KG1 (cell line): ENCODE measurements at regions not wholly inside any gene's neighbourhood (a gene's known extent, or its start where the extent isn't known, plus 50 kb on each side); places are given as distances from the start of the nearest gene placed in this dataset.

Source experiments
- DNase-seq: peaks from one replicate; lab custom pipeline; 2025; lab: John Stamatoyannopoulos, UW

DNA sequence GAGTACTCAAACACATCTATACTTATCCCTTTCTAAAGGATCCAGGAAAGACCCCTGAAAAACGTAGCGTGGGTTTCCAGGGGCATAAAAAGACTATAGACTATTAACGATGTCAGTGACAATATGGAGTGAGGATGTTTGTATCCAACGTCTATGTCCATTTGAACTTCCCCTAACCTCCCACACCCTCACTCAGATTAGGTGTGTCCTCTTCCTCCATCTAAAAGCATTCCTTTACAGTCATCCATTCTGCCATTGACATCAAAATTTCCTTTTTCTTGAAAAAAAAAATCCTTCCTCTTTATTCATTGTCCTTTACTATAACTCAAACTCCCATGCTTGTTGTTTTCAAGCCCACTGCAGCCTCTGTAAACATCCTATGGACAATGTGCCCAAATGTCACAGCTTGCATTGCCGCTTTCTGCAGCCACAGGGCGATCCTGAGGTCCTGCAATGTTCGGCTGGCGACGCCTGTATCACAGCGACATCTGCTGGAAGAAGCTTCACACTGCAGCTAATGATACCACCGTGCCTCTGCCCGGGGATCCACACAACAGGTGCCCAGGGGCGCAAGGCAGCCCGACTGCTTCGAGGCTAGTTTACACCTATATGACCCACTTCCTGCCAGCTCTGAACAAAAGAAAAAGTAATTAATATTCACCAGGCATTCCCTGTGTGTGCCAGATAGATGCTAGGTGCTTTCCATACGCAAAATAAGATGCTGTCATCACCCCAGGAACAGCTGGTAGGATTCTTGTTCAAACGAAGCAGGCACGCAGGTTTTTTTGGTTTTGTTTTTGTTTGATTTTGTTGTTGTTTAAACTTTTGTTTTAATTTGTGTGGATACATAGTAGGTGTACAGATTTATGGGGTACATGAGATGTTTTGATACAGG lies 267.9 kb upstream of the GHITM start:
- DNase-seq: peak; percentile 32

DNA sequence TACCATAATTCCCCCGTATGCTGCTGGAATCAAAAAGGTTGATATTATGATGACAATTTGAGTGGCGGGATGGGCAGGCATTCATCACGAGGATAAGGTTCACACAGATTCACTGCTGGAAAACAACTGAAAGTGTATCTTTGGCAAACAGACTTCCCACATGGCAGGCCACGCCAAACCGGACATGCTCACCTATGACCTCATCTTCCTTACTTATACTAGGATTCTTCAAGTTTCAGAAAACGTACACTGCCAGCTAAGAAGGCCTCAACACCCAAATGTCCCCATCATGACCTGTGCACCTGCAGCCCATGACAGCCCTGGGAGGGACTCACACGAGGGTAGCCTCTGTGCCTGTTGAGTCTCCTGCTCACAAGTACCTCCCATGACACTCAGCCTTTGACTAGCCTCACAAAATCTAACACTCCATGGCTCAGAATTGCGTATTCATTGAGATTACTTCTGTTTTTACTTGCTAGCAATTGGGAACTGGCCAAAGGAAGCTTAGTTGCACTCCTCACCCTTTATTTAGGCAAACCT lies 259.0 kb upstream of the GHITM start:
- DNase-seq: no peak

DNA sequence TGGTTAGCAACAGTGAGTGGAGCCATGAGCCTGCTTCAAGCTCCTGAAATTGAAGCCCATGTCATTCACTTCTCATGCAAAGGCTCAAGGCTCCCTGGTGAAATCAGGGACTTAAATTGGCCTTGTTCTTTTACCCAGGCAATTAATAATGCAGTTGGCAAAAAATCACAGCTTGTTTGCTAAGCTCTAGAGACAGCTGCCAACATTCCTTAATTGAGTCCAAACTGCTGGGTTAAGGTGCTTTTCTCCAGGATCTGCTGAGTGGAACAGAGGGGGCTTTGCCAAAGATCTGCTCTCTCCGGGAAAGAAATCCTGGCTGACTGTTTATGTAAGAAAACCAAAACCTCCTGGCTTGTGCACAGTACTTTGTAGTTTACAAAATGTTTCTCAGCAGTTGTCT lies 257.6 kb upstream of the GHITM start:
- DNase-seq: no peak

DNA sequence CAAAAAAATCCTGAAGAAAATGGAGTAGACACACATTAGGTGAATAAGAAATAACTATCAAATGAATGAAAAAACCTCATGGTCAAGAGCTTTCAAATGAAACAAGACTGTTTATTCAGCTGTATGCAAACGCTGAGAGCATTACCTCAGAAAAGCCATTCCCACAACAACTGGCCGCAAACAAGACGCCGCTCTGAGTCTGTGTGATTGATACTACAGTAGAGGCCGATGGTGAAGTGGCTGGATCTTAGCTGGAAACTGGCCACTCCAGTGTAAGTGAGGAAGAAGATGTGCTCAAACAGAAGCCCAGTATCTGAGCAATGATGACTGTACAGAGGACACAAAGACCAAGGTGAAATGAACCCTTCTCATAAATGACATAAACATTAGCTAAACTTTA lies 252.4 kb upstream of the GHITM start:
- no peak for DNase-seq

DNA sequence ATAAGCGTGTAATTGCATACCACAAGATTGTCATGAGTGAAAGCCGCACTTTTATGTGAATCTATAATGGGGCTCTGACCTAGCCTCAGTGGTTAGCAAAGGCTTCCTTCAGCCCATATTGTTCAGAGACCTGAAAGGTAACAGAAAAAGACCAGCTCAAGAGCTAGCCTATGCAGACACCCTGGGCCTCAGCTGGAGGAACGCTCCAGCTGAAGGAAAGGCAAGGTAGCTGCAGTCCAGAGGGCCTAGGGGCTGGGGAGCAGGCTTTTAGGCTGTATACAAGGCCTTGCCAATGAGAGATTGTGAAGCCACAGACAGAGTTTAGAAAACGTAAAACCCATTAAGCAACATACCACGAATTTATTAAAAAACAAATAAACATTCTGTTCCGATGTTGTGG lies 246.6 kb upstream of the GHITM start:
- DNase-seq: no peak

DNA sequence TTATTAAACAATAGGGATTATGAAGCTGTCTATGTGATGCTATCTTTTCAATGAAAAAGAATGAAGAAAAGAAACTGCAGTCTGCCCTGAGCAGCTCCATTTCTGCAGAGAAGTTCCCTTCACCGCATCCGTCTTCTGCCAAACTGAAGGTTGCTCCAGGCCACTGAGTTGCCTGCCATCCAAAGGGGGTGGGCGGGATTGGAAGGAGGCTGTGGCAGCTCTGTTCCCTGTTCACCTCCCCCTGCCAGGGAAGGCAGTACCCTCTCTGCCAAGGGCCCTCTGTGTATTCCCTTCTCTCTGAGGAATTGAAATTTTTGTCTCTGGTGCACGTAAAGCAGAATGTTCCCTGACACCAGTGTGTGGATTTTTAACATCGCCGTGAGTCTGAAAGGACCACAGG lies 243.1 kb upstream of the GHITM start:
- no peak for DNase-seq

DNA sequence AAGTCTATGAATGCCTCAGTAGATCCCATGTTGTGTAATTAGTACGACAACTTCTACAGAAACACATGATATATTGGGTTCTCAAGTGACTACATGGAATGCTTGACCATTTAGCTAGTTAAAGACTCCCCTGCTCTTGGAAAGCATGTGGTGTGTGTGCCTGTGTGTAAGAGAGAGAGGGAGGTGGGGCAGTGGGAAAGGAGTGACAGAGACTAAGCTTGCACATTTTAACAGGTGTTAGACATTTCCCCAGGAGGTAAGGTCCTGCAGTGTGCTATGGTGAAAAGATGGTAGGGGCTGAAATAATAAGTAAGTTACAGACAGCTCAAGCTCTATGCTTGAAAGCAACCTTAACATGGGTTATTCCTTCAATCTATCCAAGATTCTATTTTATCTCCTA lies 241.7 kb upstream of the GHITM start:
- DNase-seq: no peak

DNA sequence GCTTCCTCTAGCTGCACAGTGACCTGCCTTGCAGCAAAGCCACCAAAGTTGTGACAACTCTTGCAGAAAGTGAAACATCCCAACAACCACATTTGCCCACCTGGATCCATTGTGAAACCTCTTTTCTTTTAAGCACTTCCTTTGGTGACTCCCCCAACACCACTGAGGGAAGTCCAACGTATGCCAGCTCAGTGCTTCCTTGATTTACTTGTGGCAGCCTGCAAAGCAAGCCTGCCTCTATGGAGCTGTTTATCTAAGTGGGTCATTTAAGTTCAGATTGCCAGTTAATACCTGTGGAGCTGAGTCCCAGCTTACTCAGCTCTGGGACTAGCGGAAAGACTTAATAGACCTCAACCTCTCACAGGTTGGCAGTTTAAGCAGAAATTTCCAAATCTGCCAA lies 230.8 kb upstream of the GHITM start:
- DNase-seq: no peak

DNA sequence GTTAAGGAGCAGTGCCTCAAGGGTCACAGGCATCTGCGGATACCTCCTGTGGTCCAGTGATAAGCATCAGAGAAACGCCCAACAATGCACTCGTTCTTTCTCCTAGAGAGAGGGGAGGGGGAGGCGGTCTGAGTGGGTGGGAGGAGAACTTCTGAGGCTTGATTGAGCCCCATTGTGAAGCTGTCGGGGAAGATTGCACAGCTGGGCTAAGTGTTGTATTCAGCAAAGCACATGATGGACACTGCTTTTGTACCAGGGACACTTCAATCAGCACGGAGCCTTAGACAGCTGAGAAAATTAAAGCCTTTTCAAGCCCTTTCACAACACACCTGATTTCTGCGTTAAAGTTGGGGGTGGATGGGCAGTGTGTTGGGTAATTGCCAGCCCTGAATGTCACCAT lies 230.3 kb upstream of the GHITM start:
- DNase-seq: no peak

DNA sequence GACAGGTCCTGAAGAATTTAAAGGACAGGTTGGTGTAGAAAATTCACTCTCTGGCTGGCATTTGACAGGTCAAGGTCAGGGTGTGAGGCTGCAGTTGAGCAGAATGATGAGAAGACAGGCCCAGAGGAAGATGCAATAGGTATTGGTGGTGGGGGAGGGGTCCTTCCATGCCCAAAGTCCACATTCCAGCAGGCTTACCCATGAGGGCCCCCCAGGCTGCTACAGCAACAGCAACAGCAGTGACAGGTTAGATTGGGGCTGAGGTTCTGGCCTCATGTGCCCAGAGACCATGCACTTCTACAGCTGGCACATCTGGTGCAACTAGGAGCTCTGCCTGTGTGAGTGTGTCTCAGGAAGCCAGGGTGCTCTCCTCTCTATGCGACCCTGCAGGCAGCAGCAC lies 223.5 kb upstream of the GHITM start:
- DNase-seq: no peak

DNA sequence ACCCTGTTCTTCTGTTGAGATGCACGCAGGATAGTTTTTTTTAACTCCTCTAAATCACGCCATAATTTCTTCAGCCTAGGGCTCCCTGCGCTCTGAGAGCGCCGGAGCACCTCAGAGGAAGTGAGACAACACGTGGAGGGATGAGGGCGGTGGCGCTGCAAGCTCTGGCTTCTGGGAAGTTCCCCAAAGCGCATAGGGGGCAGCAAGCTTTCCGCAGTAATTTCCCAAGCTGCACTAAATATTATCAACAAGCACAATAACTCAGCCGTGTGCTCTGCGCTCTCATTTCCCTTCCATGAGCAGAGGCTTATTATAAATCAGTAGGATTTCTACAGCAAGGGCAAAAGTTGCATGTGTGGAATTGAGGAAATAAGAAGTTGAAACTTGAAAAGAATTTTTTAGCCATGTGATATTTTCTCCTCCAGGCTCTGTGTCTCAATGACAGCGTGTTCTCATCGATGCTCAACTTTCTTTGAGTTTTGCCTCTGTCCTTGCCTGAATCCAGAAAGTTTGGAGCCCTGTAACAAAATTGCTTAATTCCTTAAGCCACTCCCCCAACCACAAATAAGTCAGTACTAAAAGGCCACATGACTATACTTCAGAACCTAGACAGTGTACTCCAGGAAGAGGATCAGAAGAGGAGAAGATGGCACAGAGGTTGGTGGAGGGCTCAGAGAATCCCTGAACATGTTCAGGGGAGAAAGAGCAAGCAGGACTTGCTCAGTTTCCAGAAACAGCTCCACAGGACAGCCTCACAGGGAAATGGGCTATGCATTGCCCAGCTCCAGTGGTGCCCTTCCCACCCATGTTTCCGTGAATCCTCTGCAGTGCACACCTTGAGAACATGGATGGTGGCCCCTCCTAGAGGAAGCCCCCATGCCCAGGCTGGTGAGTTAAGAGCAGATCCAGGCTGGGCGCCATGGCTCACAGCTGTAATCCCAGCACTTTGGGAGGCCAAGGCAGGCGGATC lies 221.5 kb upstream of the GHITM start:
- no peak for DNase-seq

DNA sequence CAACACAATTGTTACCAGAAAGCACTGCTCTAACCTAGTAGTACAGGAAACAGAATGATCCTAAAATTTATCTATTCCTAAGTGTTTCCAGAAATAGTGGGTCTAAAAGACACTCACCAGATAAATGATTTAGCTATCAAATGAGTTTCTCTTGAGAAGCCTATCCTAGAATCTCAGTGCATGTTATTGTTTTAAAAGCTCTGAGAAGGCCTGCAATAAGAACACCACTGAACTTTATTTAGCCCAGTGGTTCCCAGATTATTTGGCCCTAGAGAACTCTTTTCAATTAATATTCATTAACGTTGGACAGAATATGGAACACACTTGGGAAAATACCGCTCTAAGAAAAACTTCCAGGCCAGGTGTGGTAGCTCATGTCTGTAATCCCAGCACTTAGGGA lies 220.1 kb upstream of the GHITM start:
- DNase-seq: no peak

DNA sequence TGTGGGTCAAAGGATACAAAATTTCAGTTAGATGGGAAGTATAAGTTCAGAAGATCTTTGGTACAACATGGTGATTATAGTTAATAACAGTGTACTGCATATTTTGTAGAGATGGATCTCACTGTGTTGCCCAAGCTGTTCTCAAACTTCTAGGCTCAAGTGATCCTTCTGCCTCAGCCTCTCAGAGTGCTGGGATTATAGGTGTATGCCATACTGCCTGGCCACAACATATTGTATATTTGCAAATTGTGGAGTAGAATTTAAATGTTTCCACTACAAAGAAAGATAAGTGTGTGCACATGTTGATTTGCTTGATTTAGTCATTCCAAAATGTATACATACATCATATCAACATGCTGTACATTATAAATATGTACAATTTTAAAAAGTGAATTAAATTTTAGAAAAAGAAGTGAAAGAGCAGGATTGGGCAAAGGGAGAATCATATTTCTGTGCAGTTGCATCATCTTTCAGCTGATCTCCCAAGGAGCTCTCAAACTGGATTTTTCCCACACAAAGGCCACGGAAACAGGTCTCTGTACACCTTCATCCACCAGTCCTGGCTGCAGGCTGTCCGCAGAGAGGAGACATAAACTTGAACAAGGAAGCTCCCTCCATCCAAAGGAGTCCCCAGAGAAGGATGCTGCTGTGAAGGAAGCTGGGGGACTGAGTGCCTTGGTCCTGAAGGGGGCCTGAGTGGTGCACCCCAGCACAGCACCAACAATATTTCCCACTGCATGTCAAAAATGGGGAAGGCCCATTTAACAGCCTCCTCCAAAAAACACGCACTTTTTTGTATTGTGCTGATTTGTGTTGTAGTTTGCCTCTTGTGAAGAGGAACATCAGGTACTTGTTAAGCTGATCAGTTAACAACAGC lies 217.1 kb upstream of the GHITM start:
- no peak for DNase-seq

DNA sequence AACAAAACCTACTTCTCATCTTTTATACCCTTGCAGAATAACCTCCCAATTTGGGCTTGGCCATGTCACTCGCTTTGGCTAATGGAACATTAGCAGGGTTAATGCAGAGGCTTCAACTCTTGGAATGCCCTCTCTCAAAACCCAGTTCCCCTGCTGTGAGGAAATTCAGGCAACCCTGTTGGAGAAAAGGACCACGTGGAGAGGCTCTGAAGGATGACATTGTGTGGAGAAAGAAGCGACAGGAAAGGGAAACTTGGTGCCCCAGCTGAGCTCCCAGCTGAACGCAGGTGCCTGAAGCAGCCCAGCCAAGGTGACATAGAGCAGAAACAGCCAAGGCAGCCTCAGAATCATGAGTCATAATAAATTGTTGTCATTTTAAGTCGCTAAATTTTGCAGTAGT lies 214.2 kb upstream of the GHITM start:
- DNase-seq: no peak

DNA sequence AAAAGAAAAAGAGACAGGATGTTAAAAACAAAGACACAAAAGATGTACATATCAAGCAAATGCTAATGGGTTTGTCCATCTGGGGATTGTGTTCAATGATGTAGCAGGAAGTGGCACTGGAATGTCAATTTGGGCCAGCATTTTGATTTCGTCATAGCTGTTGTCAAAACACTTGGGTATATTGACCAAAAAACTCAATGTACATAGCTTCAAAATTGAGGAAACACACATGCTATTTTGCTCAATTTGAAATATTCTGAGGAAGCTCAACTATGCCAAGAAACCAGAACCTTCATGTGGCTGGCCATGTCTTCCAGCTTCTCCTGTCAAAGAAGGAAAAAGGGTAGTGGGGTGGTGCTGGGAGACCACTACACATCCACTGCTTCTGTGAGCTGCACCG lies 212.7 kb upstream of the GHITM start:
- DNase-seq: no peak

DNA sequence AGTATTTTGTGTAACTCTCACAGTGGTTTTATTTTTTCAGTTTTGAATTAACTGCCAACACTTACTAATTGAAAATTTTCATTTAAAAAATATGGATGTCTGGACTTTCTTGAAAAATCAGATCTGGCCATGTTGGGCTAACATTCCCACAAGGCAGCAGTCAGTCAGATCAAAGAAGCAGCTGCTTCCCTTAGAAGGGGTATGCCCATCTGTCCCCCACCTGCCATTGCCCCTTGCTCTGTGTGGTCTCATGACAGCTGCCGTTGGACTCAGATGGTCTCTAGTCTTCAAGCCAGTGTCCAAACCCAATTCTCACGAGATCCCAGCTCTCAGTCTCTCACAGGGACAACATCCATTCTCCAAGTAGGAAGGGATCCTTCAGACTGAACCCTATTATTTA lies 212.1 kb upstream of the GHITM start:
- no peak for DNase-seq

DNA sequence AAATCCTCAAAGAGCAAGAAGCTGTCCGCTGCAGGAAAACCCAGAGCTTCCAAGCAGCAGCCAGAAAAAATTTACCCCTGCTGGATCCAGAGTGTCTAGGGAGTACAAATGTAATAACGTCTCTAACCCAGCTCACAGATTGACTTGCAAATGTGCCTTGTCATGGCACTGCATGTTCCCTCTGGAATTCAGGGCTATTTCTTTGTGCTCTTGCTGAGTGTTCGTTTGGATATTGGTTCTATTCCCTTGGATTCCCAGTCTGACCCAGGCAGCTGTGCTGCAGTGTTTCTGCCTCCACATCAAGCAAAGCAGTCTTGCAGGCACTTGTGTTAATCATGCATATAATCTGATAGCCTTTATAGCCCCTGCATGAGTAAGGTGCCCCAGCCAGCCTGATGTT lies 209.9 kb upstream of the GHITM start:
- DNase-seq: no peak

DNA sequence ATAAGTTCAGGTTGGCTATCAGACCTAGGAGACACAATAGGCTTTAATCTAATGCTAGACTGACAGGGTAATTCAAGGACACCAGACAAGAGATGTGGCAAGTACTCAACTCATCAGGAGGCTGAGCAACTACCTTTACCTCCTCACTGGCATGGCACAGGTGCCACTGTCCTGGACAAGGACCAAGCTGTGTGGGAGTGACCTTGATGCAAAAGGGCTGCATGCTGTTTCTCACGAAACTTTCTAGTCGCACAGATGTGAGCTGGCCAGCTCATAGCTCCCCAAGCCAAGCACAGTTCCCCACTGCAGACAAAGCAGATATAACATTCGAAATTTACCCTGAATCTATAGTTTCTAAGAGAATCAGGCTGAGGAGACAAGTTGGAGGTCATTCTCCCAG lies 207.6 kb upstream of the GHITM start:
- no peak for DNase-seq

DNA sequence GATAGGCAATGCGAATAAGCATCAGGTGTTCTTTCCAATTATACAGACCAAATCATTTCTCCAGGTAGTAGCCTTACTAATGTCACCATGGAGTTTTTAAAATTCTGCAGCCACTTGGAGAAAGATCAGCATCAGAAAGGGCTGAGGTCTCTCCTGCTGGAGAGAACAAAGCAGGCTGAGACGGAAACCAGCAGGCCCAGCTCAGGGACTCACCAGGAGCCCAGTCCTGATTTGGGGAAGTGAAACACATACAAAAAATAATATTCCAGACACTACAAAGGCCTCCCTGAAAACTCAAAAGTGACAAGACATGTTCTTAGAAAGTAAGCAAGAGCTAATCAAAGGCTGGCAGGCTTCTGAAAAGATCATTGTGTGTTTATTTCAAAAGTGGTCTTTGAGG lies 207.1 kb upstream of the GHITM start:
- no peak for DNase-seq

DNA sequence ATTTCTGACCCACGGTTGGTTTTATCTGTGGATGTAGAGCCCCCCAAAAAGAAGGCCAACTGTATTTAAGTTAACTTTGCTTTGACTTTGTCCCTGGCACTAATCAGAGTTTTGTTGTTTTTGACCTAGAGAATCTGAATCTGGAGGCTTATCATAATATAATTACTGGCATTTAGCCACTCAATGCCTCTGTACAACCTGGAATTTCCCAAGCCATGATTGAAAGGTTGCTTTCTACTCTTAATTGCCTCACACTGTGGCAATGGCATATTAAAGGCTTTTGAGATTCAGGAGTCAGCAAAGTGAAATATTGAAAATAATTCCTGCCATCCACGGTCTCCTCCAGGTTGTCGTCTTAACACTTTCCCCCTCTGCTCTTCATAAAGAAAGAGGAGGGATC lies 205.2 kb upstream of the GHITM start:
- no peak for DNase-seq

DNA sequence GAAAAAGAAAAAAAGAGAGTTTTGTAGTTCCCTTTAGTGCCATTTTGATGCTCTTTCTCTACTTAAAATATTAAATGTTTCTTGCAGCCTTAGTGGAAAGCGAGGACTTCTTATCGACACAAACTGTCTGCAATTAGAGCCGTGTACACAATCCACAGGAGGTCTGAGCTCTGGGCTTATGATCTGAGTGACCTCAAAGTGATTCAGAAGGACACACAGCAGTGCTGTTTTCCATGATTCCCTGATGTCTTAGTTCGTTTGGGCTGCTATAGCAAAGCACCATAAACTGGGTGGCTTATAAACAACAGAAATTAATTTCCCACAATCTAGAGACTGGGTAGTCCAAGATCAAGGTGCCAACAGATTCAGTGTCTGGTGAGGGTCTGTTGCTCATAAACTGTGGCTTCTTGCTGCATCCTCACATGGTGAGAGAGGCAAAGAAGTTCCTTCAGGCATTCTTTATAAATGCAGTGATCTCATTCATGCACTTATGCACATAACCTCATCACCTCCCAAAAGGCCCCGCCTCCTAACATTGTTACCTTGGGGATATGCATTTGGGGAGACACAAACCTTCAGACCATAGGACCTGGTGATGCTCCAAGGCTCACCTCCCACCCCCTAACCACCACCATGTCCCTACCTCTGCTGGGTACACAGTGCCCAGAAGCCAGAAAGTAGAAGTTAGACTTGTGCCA lies 204.5 kb upstream of the GHITM start:
- DNase-seq: no peak
